ENCODE measurements at regions not wholly inside any gene's neighbourhood (a gene's known extent, or its start where the extent isn't known, plus 50 kb on each side); places are given as distances from the start of the nearest gene placed in this dataset.

DNA sequence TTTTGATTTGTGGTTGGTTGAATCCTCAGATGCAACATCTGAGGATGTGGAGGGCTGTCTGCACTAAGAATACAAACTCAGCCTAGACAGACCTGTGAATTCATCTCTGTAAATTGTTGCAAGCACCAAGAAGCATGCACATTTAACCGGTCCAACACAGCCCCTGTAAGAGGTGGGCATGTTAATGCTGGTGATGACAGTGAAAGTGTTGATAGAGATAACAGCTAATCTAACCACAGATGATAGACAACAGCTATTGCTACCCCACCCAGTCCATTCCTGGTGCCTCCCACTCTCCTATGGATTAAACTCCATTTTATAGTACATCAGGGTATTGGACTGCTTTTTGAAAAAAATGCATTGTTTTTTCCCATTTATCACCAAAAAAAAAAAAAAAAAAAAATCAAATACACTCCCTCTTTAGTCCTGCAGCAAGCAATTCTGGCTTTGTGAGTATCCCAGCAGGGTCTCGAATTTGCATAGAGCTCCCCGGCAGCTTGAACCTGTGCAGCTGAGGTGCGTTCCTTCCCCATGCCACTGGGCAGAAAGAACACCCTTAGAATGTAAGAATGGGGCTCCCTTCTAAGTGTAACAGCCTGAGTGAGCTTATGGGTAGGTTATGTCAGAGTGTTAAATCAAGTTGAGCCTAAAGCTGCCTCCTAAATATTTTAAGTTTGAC is 270.9 kb upstream of the JARID2 start:
- H3K27me3 Mint-ChIP-seq (ENCODE audit: low read depth in 3 of 3), result peaks cover 0 to 4% (median 0%) of the 10 kb centered on the region in 3 donors
- H3K36me3 Mint-ChIP-seq, result no peaks in the 10 kb centered on the region
- H3K27ac Mint-ChIP-seq, result no peak overlapping the region
- no peaks in the 10 kb centered on the region for H3K9me3 Mint-ChIP-seq
- DNase-seq, result no peak
- no peaks in the 10 kb centered on the region for H3K4me1 Mint-ChIP-seq
- no peak overlapping the region for H3K4me3 Mint-ChIP-seq

DNA sequence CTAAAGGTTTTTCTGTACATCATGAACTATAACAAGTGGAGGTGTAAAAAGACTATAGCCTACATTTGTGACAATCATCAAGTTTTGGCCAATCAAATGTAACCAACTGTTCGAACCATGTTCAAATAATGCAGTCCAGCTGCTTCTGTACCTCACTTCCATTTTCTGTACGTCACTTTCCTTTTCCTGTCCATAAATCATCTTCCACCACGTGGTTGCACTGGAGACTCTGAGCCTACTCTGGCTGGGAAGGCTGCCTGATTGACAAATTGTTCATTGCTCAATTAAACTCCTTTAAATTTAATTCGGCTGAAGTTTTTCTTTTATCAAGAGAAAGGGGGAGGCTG is 270.4 kb upstream of the JARID2 start:
- no peak overlapping the region for H3K27ac Mint-ChIP-seq
- peaks cover 0 to 4% (median 0%) of the 10 kb centered on the region in 3 donors for H3K27me3 Mint-ChIP-seq (ENCODE audit: low read depth in 3 of 3)
- H3K4me1 Mint-ChIP-seq, result no peaks in the 10 kb centered on the region
- H3K4me3 Mint-ChIP-seq, result no peak overlapping the region
- DNase-seq, result no peak
- H3K9me3 Mint-ChIP-seq, result no peaks in the 10 kb centered on the region
- peaks cover 0 to under 1% (median 0%) of the 10 kb centered on the region in 3 donors for H3K36me3 Mint-ChIP-seq

DNA sequence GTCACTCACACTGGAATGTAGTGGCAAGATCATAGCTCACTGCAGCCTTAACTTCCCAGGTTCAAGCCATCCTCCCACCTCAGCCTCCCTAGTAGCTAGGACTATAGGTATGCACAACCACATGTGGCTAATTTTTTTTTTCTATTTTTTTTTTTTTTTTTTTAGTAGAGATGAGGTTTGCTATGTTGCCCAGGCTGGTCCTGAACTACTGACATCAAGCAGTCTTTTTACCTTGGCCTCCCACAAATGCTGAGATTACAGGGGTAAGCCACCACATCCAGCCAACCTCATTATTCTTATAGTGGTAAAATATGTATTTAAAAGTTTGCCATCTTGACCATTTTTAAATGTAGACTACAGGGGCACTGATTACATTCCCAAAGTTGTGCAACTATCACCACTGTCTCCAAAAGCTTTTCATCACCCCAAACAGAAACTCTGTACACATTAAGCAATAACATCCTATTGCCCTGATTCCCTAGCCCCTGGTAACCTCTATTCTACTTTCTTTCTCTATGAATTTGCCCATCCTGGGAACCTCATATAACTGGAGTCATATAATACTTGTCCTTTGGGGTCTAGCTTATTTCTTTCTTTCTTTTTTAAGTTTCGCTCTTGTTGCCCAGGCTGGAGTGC is 268.0 kb upstream of the JARID2 start:
- Mint-ChIP-seq H3K4me1 (no peaks in the 10 kb centered on the region), H3K27ac (no peak overlapping the region), H3K36me3 (peaks cover 0 to 5% (median 0%) of the 10 kb centered on the region in 3 donors), H3K9me3 (no peaks in the 10 kb centered on the region), H3K27me3 (ENCODE audit: low read depth in 3 of 3) (peaks cover 2 to 4% (median 2%) of the 10 kb centered on the region in 3 donors), H3K4me3 (no peak overlapping the region)
- DNase-seq, result no peak

DNA sequence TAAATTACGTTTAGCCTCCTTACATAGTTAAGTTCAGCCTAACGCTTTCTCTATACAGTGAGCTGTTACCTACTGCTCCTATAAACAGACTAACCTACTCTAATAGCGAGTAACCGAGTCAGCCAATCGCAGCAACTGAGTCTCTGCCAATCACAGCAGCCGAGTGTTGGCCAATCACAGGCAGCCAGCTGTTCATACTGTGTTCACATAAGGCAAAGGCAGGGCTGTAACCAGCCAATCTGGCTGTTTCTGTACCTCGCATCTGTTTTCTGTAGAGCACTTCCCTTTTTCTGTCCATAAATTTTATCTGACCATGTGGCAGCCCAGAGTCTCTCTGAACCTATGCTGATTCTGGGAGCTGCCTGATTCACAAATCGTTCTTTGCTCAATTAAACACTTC is 263.9 kb upstream of the JARID2 start:
- Mint-ChIP-seq H3K4me1 (no peaks in the 10 kb centered on the region), H3K36me3 (peaks cover 0 to 5% (median 0%) of the 10 kb centered on the region in 3 donors), H3K27me3 (ENCODE audit: low read depth in 3 of 3) (peaks cover 2 to 4% (median 3%) of the 10 kb centered on the region in 3 donors), H3K9me3 (no peaks in the 10 kb centered on the region), H3K4me3 (no peak overlapping the region), H3K27ac (no peak overlapping the region)
- no peak for DNase-seq

DNA sequence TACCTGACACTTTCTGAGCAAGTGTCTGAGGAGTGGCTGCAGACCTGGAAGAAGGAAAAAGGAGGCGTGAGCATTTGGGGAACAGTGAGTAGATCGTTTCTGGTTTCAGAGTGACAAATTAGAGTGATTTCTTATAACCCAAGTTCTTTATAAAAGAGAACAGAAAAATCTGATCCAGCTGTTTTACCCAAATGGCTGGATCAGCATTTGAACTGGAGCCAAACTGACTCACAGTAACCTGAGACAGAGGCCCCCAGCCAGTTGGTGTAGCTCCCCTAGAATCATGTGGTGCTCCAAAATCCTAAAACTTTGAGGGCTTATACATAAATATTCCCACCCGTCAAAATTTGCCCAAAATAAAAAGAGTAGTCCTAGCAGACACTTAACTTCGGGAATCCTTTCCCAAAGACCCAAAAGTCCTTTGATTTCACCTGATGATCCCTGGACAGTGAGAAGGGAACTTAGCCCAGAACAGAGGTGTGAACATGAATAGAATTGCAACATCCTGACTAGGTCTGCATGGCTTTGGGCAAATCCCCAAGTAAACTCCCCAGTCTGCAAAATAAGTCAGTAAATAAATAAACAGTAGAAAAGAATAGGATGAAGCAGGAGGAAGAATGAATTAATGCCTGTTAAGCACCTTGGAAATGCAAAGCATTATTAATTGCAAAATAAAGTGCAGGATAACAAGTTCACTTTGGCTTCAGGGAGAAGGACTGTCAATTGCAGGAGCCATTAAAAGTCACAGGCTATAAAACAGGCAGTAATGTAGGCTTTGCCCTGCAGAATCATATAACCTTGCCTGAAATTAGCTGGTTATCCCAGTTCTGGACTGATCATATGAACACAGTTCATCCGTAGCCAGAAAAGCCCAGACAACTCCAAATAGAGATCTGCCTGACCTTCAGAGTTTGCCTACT is 262.0 kb upstream of the JARID2 start:
- H3K27me3 Mint-ChIP-seq (ENCODE audit: low read depth in 3 of 3), result peaks cover 4 to 5% (median 5%) of the 10 kb centered on the region in 3 donors
- H3K27ac Mint-ChIP-seq, result no peak overlapping the region
- no peak overlapping the region for H3K4me3 Mint-ChIP-seq
- no peaks in the 10 kb centered on the region for H3K4me1 Mint-ChIP-seq
- no peak for DNase-seq
- peaks cover 0 to 5% (median 0%) of the 10 kb centered on the region in 3 donors for H3K36me3 Mint-ChIP-seq
- no peaks in the 10 kb centered on the region for H3K9me3 Mint-ChIP-seq

DNA sequence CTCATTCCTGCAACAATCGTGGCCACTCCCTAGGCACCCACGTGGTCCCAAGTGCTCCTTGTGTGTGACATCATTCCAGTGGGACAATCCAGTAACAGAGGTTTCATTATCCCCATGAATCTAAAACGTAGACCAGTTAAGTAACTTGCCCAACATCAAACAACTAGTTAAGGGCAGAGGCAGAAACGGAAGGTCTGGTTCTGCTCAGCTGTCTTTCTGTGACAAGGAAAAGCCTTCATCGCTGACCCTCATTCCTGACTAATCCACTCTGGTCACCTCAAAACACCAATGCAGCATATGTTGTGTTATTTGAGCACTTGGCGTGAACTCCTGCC is 261.4 kb upstream of the JARID2 start:
- no peaks in the 10 kb centered on the region for H3K9me3 Mint-ChIP-seq
- H3K27ac Mint-ChIP-seq, result no peak overlapping the region
- no peak for DNase-seq
- H3K27me3 Mint-ChIP-seq (ENCODE audit: low read depth in 3 of 3), result peaks cover 4 to 7% (median 5%) of the 10 kb centered on the region in 3 donors
- peaks cover 0 to 5% (median 0%) of the 10 kb centered on the region in 3 donors for H3K36me3 Mint-ChIP-seq
- no peak overlapping the region for H3K4me3 Mint-ChIP-seq
- H3K4me1 Mint-ChIP-seq, result no peaks in the 10 kb centered on the region

DNA sequence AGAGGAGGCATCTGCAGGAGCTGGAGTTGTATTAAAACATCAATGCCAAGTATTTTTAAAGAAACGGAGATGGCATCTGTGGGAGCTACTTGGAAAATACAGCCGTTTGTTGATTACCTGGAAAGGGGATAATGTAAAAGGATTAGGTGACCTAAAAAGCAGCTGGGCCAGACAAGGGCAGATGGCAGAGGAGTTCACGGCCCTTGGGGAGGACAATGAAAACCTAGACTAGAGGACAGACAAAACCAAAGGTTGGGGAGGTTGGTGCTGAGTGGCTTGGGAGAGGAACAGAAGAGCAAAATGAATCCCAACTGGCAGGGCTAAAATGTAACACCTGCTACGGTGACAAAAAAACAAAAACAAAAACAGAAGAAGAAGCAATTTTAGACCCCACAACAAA is 260.5 kb upstream of the JARID2 start:
- H3K27ac Mint-ChIP-seq, result no peak overlapping the region
- H3K4me1 Mint-ChIP-seq, result no peaks in the 10 kb centered on the region
- peaks cover 3 to 7% (median 4%) of the 10 kb centered on the region in 3 donors for H3K27me3 Mint-ChIP-seq (ENCODE audit: low read depth in 3 of 3)
- peaks cover 0 to 5% (median 0%) of the 10 kb centered on the region in 3 donors for H3K36me3 Mint-ChIP-seq
- no peak for DNase-seq
- no peak overlapping the region for H3K4me3 Mint-ChIP-seq
- no peaks in the 10 kb centered on the region for H3K9me3 Mint-ChIP-seq

DNA sequence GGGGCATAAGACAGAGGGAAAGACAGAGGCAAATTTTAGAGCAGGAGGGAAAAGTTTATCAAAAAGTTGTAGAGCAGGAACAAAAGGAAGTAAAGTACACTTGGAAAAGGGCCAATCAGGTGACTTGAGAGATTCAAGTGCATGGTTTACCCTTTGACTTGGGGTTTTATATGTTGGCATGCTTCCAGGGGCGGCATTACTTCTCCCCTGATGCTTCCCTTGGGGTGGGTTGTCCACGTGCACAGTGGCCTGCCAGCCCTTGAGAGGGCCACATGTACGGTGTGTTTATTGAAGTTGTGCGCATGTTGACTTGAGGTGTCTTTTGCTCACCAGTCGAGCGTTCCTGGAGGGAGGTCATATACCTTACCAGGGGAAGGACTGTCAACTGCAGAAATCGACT is 259.5 kb upstream of the JARID2 start:
- H3K27me3 Mint-ChIP-seq (ENCODE audit: low read depth in 3 of 3), result peaks cover 3 to 6% (median 3%) of the 10 kb centered on the region in 3 donors
- no peak for DNase-seq
- peak overlapping the region in 1 of 6 donors; percentile 42 for H3K27ac Mint-ChIP-seq
- H3K36me3 Mint-ChIP-seq, result no peaks in the 10 kb centered on the region
- no peaks in the 10 kb centered on the region for H3K9me3 Mint-ChIP-seq
- H3K4me1 Mint-ChIP-seq, result no peaks in the 10 kb centered on the region
- no peak overlapping the region for H3K4me3 Mint-ChIP-seq

DNA sequence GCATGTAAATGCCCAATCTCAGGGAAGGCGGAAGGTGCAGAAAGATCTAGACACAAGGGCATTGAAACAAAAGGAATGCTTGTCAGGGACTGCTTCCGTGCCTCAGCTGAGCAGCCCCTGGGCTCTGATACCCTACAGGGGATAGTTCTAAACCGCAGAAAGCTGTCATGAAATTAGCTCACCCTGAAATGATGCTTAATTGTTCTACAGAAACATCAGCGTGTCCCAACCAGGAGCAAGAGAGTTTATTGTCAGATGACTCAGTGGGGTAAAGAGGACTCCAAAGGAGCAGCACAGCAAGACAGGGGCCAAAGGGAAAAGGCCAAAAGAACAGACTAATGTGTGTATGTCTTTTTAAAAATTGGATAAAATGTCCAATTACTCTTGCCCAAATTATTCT is 258.4 kb upstream of the JARID2 start:
- no peak for DNase-seq
- no peaks in the 10 kb centered on the region for H3K4me1 Mint-ChIP-seq
- peaks cover 3 to 5% (median 3%) of the 10 kb centered on the region in 3 donors for H3K27me3 Mint-ChIP-seq (ENCODE audit: low read depth in 3 of 3)
- H3K4me3 Mint-ChIP-seq, result no peak overlapping the region
- H3K36me3 Mint-ChIP-seq, result no peaks in the 10 kb centered on the region
- no peaks in the 10 kb centered on the region for H3K9me3 Mint-ChIP-seq
- H3K27ac Mint-ChIP-seq, result no peak overlapping the region

DNA sequence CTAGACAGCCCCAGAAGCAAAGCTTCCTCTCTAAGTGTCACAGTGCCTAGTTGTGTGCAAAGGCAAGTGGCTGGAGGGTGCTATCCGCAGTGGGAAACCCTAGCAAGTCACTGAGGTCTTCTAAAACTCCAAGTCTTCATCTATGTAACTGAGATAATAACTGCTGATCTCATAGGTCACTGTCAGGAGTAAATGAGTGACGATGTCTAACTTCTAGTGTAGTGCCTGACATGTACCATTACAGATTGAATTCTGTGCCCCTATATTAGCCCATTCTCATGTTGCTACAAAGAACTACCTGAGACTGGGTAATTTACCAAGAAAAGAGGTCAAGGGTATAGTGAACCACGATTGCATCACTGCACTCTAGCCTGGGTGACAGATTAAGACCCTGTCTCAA is 253.5 kb upstream of the JARID2 start:
- Mint-ChIP-seq H3K4me3 (no peak overlapping the region), H3K27ac (no peak overlapping the region), H3K27me3 (ENCODE audit: low read depth in 3 of 3) (peaks cover 0 to 4% (median 0%) of the 10 kb centered on the region in 3 donors), H3K36me3 (no peaks in the 10 kb centered on the region), H3K9me3 (no peaks in the 10 kb centered on the region), H3K4me1 (no peaks in the 10 kb centered on the region)
- DNase-seq, result no peak

DNA sequence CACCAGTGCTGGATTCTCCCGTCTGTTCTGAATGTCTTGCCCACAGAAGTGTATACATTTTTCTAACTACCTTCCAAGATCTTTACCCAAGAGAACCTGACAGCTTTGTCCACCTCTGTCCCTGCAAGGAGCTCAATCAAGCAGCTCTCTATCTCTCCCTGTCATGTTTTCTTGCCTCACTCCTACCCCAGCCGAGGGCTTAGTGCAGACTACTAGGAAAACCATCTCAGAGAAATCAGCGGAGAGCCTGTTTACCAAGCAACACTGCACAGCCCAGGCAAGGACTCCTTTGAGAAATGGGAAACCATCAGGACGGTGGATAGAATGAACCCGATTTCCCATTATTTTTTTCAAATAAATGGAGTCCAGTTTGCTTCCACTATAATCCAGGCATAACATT is 250.7 kb upstream of the JARID2 start:
- Mint-ChIP-seq H3K36me3 (no peaks in the 10 kb centered on the region), H3K4me1 (no peaks in the 10 kb centered on the region), H3K27ac (no peak overlapping the region)

DNA sequence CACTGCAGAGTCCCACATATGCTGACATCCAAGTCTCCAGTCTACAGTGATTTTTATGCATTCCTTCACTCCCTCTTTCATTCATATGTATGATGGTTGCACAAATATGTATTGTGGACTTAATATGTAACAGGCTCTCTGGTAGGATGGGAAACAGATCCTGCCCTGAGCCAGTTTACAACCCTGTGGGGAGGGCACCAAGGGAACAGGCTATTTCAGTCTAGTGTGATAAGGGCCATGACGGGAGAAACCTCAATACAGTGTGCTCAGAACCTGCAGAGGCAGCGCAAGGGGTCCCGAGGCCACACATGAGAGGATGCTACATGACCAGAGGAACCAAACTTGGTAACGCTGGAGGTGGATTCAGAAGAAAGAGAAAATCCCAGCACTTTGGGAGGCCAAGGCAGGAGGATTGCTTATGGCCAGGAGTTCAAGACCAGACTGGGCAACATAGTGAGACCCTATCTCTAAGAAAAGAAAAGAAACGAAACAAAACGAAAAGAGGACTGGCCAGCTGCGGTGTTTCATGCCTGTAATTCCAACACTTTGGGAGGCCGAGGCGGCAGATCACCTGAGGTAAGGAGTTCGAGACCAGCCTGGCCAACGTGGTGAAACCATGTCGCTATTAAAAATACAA is 249.8 kb upstream of the JARID2 start:
- H3K4me3 Mint-ChIP-seq, result no peak overlapping the region
- H3K27me3 Mint-ChIP-seq (ENCODE audit: low read depth in 3 of 3), result peaks cover 0 to 3% (median 2%) of the 10 kb centered on the region in 3 donors
- no peaks in the 10 kb centered on the region for H3K9me3 Mint-ChIP-seq
- no peak overlapping the region for H3K27ac Mint-ChIP-seq
- no peaks in the 10 kb centered on the region for H3K36me3 Mint-ChIP-seq
- H3K4me1 Mint-ChIP-seq, result no peaks in the 10 kb centered on the region
- DNase-seq, result no peak

More for the DNA sequence above, 250.7 kb upstream of the JARID2 start:
- Mint-ChIP-seq H3K9me3 (no peaks in the 10 kb centered on the region), H3K27me3 (ENCODE audit: low read depth in 3 of 3) (peaks cover 0 to 3% (median 0%) of the 10 kb centered on the region in 3 donors), H3K4me3 (no peak overlapping the region)
- no peak for DNase-seq

DNA sequence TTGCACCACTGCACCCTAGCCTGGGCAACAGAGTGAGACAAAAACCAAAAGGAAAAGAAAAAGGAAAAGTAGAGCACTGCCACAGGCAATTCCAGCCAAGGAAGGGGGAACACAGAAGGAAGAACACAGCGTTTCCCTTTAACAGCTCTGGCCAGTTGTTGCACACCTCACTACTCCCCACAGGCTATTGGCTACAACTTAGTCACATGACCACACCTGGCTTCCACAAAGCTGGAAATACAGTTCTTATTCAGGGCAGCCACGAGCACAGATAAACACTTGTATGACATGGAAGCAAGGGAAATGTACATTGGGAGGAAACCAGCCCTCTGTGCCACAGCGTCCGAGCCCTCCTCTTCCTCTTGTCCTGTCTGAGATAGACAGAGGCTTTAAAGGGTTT is 249.0 kb upstream of the JARID2 start:
- no peaks in the 10 kb centered on the region for H3K4me1 Mint-ChIP-seq
- no peaks in the 10 kb centered on the region for H3K36me3 Mint-ChIP-seq
- no peak for DNase-seq
- no peak overlapping the region for H3K27ac Mint-ChIP-seq
- no peaks in the 10 kb centered on the region for H3K9me3 Mint-ChIP-seq
- no peak overlapping the region for H3K4me3 Mint-ChIP-seq
- H3K27me3 Mint-ChIP-seq (ENCODE audit: low read depth in 3 of 3), result peaks cover 0 to 4% (median 3%) of the 10 kb centered on the region in 3 donors

DNA sequence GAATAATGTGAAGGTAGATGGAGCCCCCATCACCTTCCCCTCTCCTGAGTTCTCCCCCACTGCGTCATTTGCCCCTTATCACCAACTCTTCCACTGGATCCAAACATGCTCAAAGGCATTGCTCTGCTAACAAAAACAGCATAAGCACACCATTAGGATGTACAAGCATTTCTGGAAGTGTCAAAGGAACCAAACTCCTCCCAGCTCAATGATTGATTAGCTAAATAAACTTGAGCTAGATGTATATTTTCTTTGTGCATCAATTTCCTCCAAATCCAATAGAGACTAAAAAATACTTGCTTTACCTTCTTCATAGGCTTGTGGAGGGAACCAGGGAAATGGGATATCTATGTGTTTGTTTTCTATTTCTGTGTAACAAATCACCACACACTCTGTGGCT is 248.4 kb upstream of the JARID2 start:
- Mint-ChIP-seq H3K27ac (no peak overlapping the region), H3K9me3 (no peaks in the 10 kb centered on the region), H3K27me3 (ENCODE audit: low read depth in 3 of 3) (peaks cover 0 to 4% (median 3%) of the 10 kb centered on the region in 3 donors), H3K4me1 (no peaks in the 10 kb centered on the region), H3K36me3 (no peaks in the 10 kb centered on the region), H3K4me3 (no peak overlapping the region)
- no peak for DNase-seq

All from immature natural killer cell (primary cell).